AG09309 (cell line): ENCODE measurements at regions not wholly inside any gene's neighbourhood (a gene's known extent, or its start where the extent isn't known, plus 50 kb on each side); places are given as distances from the start of the nearest gene placed in this dataset.

Source experiments
- DNase-seq: peaks from one replicate; pipeline ENCODE4 v3.0.0-alpha.2; 2010; ENCODE audit warnings: low read depth
- H3K4me3 ChIP-seq: 2 replicates; pipeline ENCODE4 v1.5.1; 2011; ENCODE audit warnings: mild to moderate bottlenecking, low read depth, low read length, moderate library complexity; ENCODE audit not compliant: control insufficient read depth
- TF ChIP-seq, protein P1 (sequence below): IDR thresholded peaks from 2 replicates; pipeline ENCODE4 v1.5.1; 2011; ENCODE audit warnings: mild to moderate bottlenecking, low read depth, low read length, inconsistent platforms; ENCODE audit not compliant: insufficient read depth, control insufficient read depth; ENCODE audit errors: missing control alignments

DNA sequence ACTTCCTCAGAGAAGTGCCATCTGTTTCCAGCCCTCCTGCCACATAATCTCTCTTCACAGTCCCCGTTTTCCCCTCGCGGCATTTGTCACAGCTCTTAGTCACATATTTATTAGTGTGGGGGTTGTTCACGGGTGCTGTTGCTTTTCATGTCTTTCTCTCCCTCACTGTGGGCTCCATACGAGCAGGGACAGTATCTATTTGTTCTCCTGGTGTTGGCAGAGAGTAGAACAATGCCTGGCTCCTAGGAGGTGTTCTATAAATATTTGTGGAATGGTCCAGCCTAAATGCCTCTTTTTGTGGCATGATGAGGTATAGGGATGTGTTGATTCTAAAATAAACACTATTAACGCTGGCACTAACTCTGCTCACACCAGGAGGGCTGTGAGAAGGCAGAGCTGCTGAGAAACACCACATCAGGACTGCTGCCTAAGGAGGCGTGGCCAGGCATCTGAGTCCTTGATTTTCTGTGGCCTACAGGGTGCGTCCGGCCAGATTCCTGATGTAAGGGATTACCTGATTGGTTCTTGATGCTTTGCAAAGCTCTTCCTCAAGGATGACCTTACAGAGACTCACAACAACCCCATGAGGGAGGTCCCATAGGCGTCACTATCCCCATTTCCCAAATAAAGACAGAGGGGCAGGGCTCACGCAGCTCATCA is 219.8 kb upstream of the ARID1B start:
- DNase-seq, result no peak
- no peak overlapping the region for H3K4me3 ChIP-seq
- TF ChIP-seq, protein P1, sequence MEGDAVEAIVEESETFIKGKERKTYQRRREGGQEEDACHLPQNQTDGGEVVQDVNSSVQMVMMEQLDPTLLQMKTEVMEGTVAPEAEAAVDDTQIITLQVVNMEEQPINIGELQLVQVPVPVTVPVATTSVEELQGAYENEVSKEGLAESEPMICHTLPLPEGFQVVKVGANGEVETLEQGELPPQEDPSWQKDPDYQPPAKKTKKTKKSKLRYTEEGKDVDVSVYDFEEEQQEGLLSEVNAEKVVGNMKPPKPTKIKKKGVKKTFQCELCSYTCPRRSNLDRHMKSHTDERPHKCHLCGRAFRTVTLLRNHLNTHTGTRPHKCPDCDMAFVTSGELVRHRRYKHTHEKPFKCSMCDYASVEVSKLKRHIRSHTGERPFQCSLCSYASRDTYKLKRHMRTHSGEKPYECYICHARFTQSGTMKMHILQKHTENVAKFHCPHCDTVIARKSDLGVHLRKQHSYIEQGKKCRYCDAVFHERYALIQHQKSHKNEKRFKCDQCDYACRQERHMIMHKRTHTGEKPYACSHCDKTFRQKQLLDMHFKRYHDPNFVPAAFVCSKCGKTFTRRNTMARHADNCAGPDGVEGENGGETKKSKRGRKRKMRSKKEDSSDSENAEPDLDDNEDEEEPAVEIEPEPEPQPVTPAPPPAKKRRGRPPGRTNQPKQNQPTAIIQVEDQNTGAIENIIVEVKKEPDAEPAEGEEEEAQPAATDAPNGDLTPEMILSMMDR, result no peak

DNA sequence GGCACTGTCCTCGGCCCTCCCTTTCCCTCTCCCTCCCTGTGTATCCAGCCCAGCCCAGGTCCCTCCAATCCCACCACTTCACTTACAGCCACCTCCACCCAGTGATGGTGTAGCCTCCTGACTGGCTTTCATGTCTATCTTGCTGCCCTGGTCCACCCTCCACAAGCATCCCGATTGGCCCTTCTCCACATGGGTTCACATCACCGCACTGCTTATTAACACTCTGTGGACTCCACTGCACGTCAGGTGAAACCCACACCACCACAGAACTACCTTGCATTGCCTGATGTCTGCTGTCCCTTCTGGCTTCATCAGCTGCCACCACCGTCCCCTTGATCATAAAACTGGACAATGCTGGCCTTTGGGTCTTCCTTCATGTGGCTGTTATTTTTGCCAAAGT is 220.4 kb upstream of the ARID1B start:
- DNase-seq, result no peak
- TF ChIP-seq, protein P1, result no peak
- H3K4me3 ChIP-seq, result no peak overlapping the region

DNA sequence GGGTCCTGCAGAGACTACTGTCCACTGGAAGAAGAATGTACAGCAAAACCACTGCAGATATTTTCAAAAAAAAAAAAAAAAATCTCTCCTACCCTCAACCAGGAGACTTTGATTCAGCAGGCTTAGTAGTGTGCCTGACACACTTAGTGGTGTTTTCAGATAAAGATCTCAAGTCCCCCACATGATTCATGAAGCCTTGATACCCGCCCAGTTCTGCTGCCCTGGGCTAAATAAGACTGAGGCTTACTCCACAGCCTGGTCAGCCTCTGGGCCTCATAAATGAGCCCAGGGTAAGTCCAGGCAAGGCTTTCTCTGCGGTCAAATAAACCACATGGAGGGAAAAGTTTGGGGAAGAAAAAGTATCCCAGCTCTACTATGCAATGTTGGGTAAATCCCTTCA is 222.1 kb upstream of the ARID1B start:
- DNase-seq, result no peak
- TF ChIP-seq, protein P1, result no peak
- H3K4me3 ChIP-seq, result no peak overlapping the region

DNA sequence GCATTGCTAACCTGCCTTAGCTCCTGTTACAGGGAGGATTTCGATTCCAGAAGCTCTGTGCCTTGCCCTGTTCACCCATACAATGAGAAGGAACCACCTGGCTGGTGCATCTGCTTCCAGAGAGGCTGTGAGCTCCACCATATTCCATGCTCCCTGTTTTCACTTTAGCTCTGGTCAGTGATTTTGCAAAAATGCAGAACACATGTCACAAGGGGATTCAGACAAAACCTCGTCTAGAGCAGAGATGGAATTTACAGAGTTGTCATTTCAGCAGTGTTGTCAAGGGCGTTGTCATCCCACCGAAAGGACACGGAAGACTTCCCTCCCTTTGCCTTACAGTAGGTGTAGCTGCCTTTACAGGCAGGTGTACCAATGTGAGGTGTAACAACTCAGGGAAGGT is 223.0 kb upstream of the ARID1B start:
- DNase-seq, result no peak
- H3K4me3 ChIP-seq, result no peak overlapping the region
- TF ChIP-seq, protein P1, result no peak

DNA sequence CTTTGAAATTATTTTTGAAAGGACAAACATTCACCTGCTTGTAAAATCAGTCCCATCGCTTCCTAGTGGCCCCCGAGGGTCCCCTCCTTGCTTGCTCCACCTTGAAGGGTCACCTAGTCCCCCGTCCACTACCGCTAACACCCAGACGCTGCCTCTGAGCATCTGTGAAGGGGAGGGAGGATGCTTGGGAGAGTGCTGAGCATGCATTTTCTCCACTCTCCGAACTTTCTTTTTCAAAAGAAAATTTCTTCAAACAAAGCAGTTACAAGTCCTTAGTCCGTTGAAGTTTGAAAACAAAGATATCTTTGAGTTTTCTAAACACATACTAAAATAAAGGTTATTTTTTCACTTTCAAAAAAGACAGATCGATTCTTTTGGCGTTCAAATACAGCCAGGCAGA is 224.3 kb upstream of the ARID1B start:
- no peak for DNase-seq
- H3K4me3 ChIP-seq, result no peak overlapping the region
- TF ChIP-seq, protein P1, result no peak

DNA sequence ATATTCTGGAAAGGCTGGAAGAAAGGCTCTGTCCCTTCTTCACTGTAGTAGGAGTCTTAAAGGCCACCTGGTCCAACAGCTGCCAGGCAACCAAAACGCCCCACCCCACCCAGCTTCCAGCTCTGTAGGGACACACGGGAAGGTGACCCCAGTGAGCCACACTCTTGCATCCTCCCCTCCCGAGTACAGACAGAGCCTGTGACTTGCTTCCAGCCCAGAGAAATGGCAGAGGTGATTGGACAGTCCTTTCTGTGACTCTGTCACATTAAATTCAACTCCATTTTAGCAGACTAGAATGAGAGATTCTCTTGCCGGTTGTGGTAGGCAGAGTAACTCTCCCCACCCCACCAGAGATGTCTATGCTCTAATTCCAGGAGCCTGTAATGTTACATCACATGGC is 226.2 kb upstream of the ARID1B start:
- TF ChIP-seq, protein P1, result no peak
- DNase-seq, result no peak
- H3K4me3 ChIP-seq, result no peak overlapping the region
